ENCODE measurements at regions not wholly inside any gene's neighbourhood (a gene's known extent, or its start where the extent isn't known, plus 50 kb on each side); places are given as distances from the start of the nearest gene placed in this dataset.
"Not testable (repeated sequence)": the region's sequence is repeated elsewhere in the genome, so short reads cannot be mapped to it uniquely, and the experiment has no call there.

DNA sequence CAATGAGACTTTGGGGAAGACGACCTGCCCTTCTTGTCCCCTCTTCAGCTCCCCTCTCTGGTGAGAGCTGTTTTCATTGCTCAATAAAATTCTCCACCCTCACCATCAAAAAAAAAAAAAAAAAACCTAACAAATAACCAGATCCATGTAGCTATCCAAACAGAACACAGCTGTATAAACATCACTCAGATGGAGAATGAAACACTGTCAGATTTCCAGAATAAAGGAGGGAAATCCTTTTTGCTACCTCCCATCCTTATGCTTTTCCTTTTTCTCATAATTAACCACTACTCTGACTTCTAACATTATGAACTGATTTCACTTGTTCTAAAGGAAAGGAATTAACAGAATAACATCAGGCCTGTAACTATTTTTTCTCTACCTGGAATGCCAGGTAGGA is 155.6 kb downstream of the PPP4R3C start:
- H3K36me3 Mint-ChIP-seq, result no peaks in the 10 kb centered on the region
- H3K9me3 Mint-ChIP-seq, result peaks cover 0 to 3% (median 1%) of the 10 kb centered on the region in 7 donors
- TF ChIP-seq, protein P1, sequence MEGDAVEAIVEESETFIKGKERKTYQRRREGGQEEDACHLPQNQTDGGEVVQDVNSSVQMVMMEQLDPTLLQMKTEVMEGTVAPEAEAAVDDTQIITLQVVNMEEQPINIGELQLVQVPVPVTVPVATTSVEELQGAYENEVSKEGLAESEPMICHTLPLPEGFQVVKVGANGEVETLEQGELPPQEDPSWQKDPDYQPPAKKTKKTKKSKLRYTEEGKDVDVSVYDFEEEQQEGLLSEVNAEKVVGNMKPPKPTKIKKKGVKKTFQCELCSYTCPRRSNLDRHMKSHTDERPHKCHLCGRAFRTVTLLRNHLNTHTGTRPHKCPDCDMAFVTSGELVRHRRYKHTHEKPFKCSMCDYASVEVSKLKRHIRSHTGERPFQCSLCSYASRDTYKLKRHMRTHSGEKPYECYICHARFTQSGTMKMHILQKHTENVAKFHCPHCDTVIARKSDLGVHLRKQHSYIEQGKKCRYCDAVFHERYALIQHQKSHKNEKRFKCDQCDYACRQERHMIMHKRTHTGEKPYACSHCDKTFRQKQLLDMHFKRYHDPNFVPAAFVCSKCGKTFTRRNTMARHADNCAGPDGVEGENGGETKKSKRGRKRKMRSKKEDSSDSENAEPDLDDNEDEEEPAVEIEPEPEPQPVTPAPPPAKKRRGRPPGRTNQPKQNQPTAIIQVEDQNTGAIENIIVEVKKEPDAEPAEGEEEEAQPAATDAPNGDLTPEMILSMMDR (IDR thresholded peaks at IDR 0.05), result no peak
- peaks cover 0 to 2% (median 2%) of the 10 kb centered on the region in 3 donors for H3K27me3 Mint-ChIP-seq (ENCODE audit: low read depth in 3 of 3)
- Histone ChIP-seq H3K79me2 (ENCODE audit: insufficient read depth, low read length) (no peaks in the 10 kb centered on the region), H3K27me3 (ENCODE audit: control insufficient read depth in 2 of 2, insufficient read depth in 2 of 2, low read length in 2 of 2) (no peaks in the 10 kb centered on the region), H3K36me3 (replicated peaks in 1 of 2; ENCODE audit: control insufficient read depth in 1 of 2, insufficient read depth in 2 of 2, low read length in 2 of 2) (no peaks in the 10 kb centered on the region), H2AFZ (ENCODE audit: insufficient read depth, low read depth, low read length, poor library complexity, severe bottlenecking) (no peak overlapping the region), H4K20me1 (ENCODE audit: insufficient read depth, low read length) (no peaks in the 10 kb centered on the region), H3K4me3 (replicated peaks in 1 of 3; ENCODE audit: low read depth in 2 of 3, low read length in 3 of 3) (no peak overlapping the region), H3K27ac (ENCODE audit: low read depth in 1 of 2, low read length in 2 of 2) (no peak overlapping the region), H3K9me3 (replicated peaks in 1 of 2; ENCODE audit: control insufficient read depth in 1 of 2, insufficient read depth in 1 of 2, low read length in 2 of 2) (no peaks in the 10 kb centered on the region), H3K4me2 (replicated peaks; ENCODE audit: extremely low read depth, low read length, poor library complexity, severe bottlenecking) (no peak overlapping the region), H3K9ac (ENCODE audit: insufficient read depth, low read length, poor library complexity, severe bottlenecking) (no peak overlapping the region), H3K4me1 (ENCODE audit: control insufficient read depth in 1 of 2, insufficient read depth in 2 of 2, low read length in 2 of 2) (no peaks in the 10 kb centered on the region)
- no peak for DNase-seq
- H3K27ac Mint-ChIP-seq, result no peak overlapping the region
- H3K4me1 Mint-ChIP-seq, result no peaks in the 10 kb centered on the region
- no peak overlapping the region for H3K4me3 Mint-ChIP-seq
- 60% methylated on average over 1 of the region's 1 CpG for WGBS (ENCODE audit: insufficient coverage)
- intact Hi-C loops (cut with micrococcal nuclease), result no loop called here

- H3K4me3 ChIP-seq (replicated peaks in 1 of 3; ENCODE audit: low read depth in 2 of 3, low read length in 3 of 3); H3K27ac Mint-ChIP-seq; H3K27me3 ChIP-seq (ENCODE audit: control insufficient read depth in 2 of 2, insufficient read depth in 2 of 2, low read length in 2 of 2); H3K27me3 Mint-ChIP-seq (ENCODE audit: low read depth in 3 of 3); H3K9me3 Mint-ChIP-seq; H3K27ac ChIP-seq (ENCODE audit: low read depth in 1 of 2, low read length in 2 of 2); H3K36me3 Mint-ChIP-seq; H3K9me3 ChIP-seq (replicated peaks in 1 of 2; ENCODE audit: control insufficient read depth in 1 of 2, insufficient read depth in 1 of 2, low read length in 2 of 2); H3K4me3 Mint-ChIP-seq; H3K4me1 Mint-ChIP-seq; H3K4me1 ChIP-seq (ENCODE audit: control insufficient read depth in 1 of 2, insufficient read depth in 2 of 2, low read length in 2 of 2); H4K20me1 ChIP-seq (ENCODE audit: insufficient read depth, low read length); H3K36me3 ChIP-seq (replicated peaks in 1 of 2; ENCODE audit: control insufficient read depth in 1 of 2, insufficient read depth in 2 of 2, low read length in 2 of 2); H3K79me2 ChIP-seq (ENCODE audit: insufficient read depth, low read length); H3K4me2 ChIP-seq (replicated peaks; ENCODE audit: extremely low read depth, low read length, poor library complexity, severe bottlenecking); DNase-seq; H3K9ac ChIP-seq (ENCODE audit: insufficient read depth, low read length, poor library complexity, severe bottlenecking); intact Hi-C loops (cut with micrococcal nuclease); H2AFZ ChIP-seq (ENCODE audit: insufficient read depth, low read depth, low read length, poor library complexity, severe bottlenecking): not testable (repeated sequence)
- WGBS (ENCODE audit: insufficient coverage), result 0% methylated on average over 1 of the region's 6 CpGs
Observed at GRCh38 chrX:27292552-27292951, 170.6 kb downstream of the PPP4R3C start.

All from CD14-positive monocyte (primary cell).